Uterus (tissue), 2 donors: ENCODE measurements at regions not wholly inside any gene's neighbourhood (a gene's known extent, or its start where the extent isn't known, plus 50 kb on each side); places are given as distances from the start of the nearest gene placed in this dataset.

Source experiments
- CTCF ChIP-seq, 4 experiments: fragments of 200-600 bp in 2 of 4; fragments of 450-650 bp in 2 of 4; sonication (generic) in 2 of 4; IDR thresholded peaks; one replicate each; pipeline ENCODE4 v1.5.1; 2016 to 2019; ENCODE audit warnings: antibody characterized with exemption in 4 of 4, mild to moderate bottlenecking in 2 of 4, moderate library complexity in 1 of 4
- POLR2A ChIP-seq, 2 donors: fragments of 450-650 bp; IDR thresholded peaks; one replicate each; pipeline ENCODE4 v1.6.1; 2016; ENCODE audit warnings: antibody characterized with exemption in 2 of 2, mild to moderate bottlenecking in 1 of 2, moderate library complexity in 1 of 2

- TF ChIP-seq POLR2A (IDR thresholded peaks at IDR 0.05) (no peak), CTCF (IDR thresholded peaks at IDR 0.05) (no peak)
These were observed 192.7 kb downstream of the GATA3 start for GRCh38 chr10:8247191-8247590.
